Stomach (tissue), 8 donors: ENCODE measurements at regions not wholly inside any gene's neighbourhood (a gene's known extent, or its start where the extent isn't known, plus 50 kb on each side); places are given as distances from the start of the nearest gene placed in this dataset.

Experiments used
- DNase-seq, 2 donors: peaks; one replicate each; pipeline versions ENCODE4 v3.0.0 to v3.0.0-alpha.2; 2013 to 2019
- H3K27ac ChIP-seq, 5 donors: fragments of 200-600 bp in 4 of 5; sonication (generic) in 4 of 5; one replicate each; pipeline ENCODE4 v1.5.1; 2013 to 2019; ENCODE audit warnings: mild to moderate bottlenecking in 1 of 5, moderate library complexity in 1 of 5
- H3K27me3 ChIP-seq, 3 donors: fragments of 200-600 bp; sonication (generic); one replicate each; pipeline ENCODE4 v1.5.1; 2017 to 2019; ENCODE audit warnings: mixed run types in 1 of 3
- H3K36me3 ChIP-seq, 4 donors: fragments of 200-600 bp; sonication (generic); 1 replicate in 3 of 4; 2 replicates in 1 of 4; pipeline ENCODE4 v1.5.1; 2016 to 2019
- H3K4me1 ChIP-seq, 4 donors: fragments of 200-600 bp; sonication (generic); one replicate each; pipeline ENCODE4 v1.5.1; 2016 to 2019
- H3K4me3 ChIP-seq, 4 donors: fragments of 200-600 bp; sonication (generic) in 3 of 4; one replicate each; pipeline ENCODE4 v1.5.1; 2016 to 2019; ENCODE audit warnings: mild to moderate bottlenecking in 1 of 4
- H3K9me3 ChIP-seq, 4 donors: fragments of 200-600 bp; sonication (generic); one replicate each; pipeline ENCODE4 v1.5.1; 2016 to 2019
- CTCF ChIP-seq, 7 experiments: fragments of 450-650 bp in 4 of 7; fragments of 200-600 bp in 3 of 7; sonication (generic) in 3 of 7; IDR thresholded peaks; one replicate each; pipeline ENCODE4 v1.5.1; 2016 to 2019; ENCODE audit warnings: antibody characterized with exemption in 7 of 7, control low read depth in 2 of 7, mild to moderate bottlenecking in 1 of 7
- EP300 ChIP-seq: sonication (generic); formaldehyde crosslinking; IDR thresholded peaks from one replicate; pipeline ENCODE4 v1.6.1; 2017; ENCODE audit warnings: antibody characterized with exemption
- POLR2A ChIP-seq, 4 donors: fragments of 450-650 bp; IDR thresholded peaks; one replicate each; pipeline ENCODE4 v1.6.1; 2016; ENCODE audit warnings: antibody characterized with exemption in 4 of 4, control low read depth in 2 of 4, mild to moderate bottlenecking in 1 of 4, moderate library complexity in 1 of 4
- POLR2AphosphoS5 ChIP-seq, 3 donors: sonication (generic); formaldehyde crosslinking; IDR thresholded peaks; one replicate each; pipeline ENCODE4 v1.6.1; 2016; ENCODE audit warnings: antibody characterized with exemption in 3 of 3
- WGBS, 5 donors: extraction: QIAGEN DNeasy Blood & Tissue Kit in 3 of 5; methylation state at CpG; one replicate each; pipeline versions ENCODE4 v1.1.5 to v1.1.7; 2013 to 2018; 5-methylcytosine and 5-hydroxymethylcytosine counted together
- intact Hi-C: fragments of 100-400 bp; cut with DNase I; formaldehyde crosslinking; loops from one replicate; pipeline ENCODE4 v1.15.1; 2023; ENCODE audit warnings: low total_unique reads
- donor health status: healthy with polysubstance abuse.
- donor health status: Bipolar disorder and iron deficiency.
- donor health status: healthy.

- intact Hi-C loops = no loop called here
- Histone ChIP-seq H3K27ac (no peak overlapping the region), H3K36me3 (no peaks in the 10 kb centered on the region), H3K27me3 (no peaks in the 10 kb centered on the region), H3K4me1 (no peaks in the 10 kb centered on the region), H3K9me3 (peaks cover 0 to 14% (median 6%) of the 10 kb centered on the region in 4 donors), H3K4me3 (no peak overlapping the region)
- WGBS, 5 donors = 33 to 54% (median 41%) methylated on average over 2 of the region's 2 CpGs
- TF ChIP-seq POLR2AphosphoS5 (IDR thresholded peaks at IDR 0.05) (no peak), POLR2A (IDR thresholded peaks at IDR 0.05) (no peak), EP300 (no peak), CTCF (IDR thresholded peaks at IDR 0.05) (no peak)
- DNase-seq = no peak
Observed at GRCh38 chr1:193771596-193771995, 585.2 kb upstream of the B3GALT2 start.

GRCh38 chr1:193769651-193770050, 583.2 kb upstream of the B3GALT2 start:
- DNase-seq = no peak
- Histone ChIP-seq H3K36me3 (no peaks in the 10 kb centered on the region), H3K4me3 (no peak overlapping the region), H3K4me1 (no peaks in the 10 kb centered on the region), H3K9me3 (no peaks in the 10 kb centered on the region), H3K27ac (no peak overlapping the region), H3K27me3 (no peaks in the 10 kb centered on the region)
- TF ChIP-seq EP300 (no peak), POLR2AphosphoS5 (IDR thresholded peaks at IDR 0.05) (no peak), CTCF (IDR thresholded peaks at IDR 0.05) (no peak), POLR2A (IDR thresholded peaks at IDR 0.05) (no peak)
- intact Hi-C loops = no loop called here
- 89 to 93% (median 90%) methylated on average over 2 of the region's 2 CpGs for WGBS, 5 donors

- WGBS, 5 donors = 93 to 99% (median 95%) methylated on average over 6 of the region's 6 CpGs
- intact Hi-C loops = no loop called here
Observed at GRCh38 chr1:193767886-193768285, 581.5 kb upstream of the B3GALT2 start.

GRCh38 chr1:193766329-193766728, 579.9 kb upstream of the B3GALT2 start:
- 79 to 88% (median 84%) methylated on average over 5 of the region's 5 CpGs for WGBS, 5 donors

More at GRCh38 chr1:193767886-193768285, 581.5 kb upstream of the B3GALT2 start:
- Histone ChIP-seq H3K27me3 (no peaks in the 10 kb centered on the region), H3K9me3 (no peaks in the 10 kb centered on the region), H3K4me3 (no peak overlapping the region), H3K27ac (no peak overlapping the region), H3K4me1 (no peaks in the 10 kb centered on the region), H3K36me3 (no peaks in the 10 kb centered on the region)
- TF ChIP-seq CTCF (IDR thresholded peaks at IDR 0.05) (no peak), POLR2A (IDR thresholded peaks at IDR 0.05) (no peak), EP300 (no peak), POLR2AphosphoS5 (IDR thresholded peaks at IDR 0.05) (no peak)
- no peak for DNase-seq

More at GRCh38 chr1:193766329-193766728, 579.9 kb upstream of the B3GALT2 start:
- Histone ChIP-seq H3K4me1 (no peaks in the 10 kb centered on the region), H3K9me3 (no peaks in the 10 kb centered on the region), H3K36me3 (no peaks in the 10 kb centered on the region), H3K27me3 (no peaks in the 10 kb centered on the region), H3K4me3 (no peak overlapping the region), H3K27ac (no peak overlapping the region)
- TF ChIP-seq CTCF (IDR thresholded peaks at IDR 0.05) (no peak), EP300 (no peak), POLR2A (IDR thresholded peaks at IDR 0.05) (no peak), POLR2AphosphoS5 (IDR thresholded peaks at IDR 0.05) (no peak)
- DNase-seq = no peak
- intact Hi-C loops = no loop called here
